ENCODE measurements at regions not wholly inside any gene's neighbourhood (a gene's known extent, or its start where the extent isn't known, plus 50 kb on each side); places are given as distances from the start of the nearest gene placed in this dataset.

GRCh38 chr7:36010656-36011587 lies 142.1 kb upstream of the EEPD1 start:
- TF ChIP-seq EZH2 (IDR thresholded peaks at IDR 0.05; ENCODE audit: low read length, missing control alignments), result no peak
- no peak for TF ChIP-seq CTCF (conservative IDR thresholded peaks at IDR 0.05 in 1 of 2, IDR thresholded peaks at IDR 0.05 in 1 of 2; ENCODE audit: low read depth in 1 of 2, low read length in 2 of 2)
- no peaks in the 10 kb centered on the region for H3K27me3 ChIP-seq (ENCODE audit: control insufficient read depth, insufficient read depth, low read length)
- DNase-seq (ENCODE audit: low read depth in 2 of 2), result no peak
- H3K27ac ChIP-seq (ENCODE audit: insufficient read depth, low read length), result no peak overlapping the region
- H4K20me1 ChIP-seq (ENCODE audit: control insufficient read depth, extremely low read depth, insufficient read depth, low read length), result no peaks in the 10 kb centered on the region
- H2AFZ ChIP-seq (ENCODE audit: low read length), result no peak overlapping the region
- no peaks in the 10 kb centered on the region for H3K9me3 ChIP-seq (ENCODE audit: control insufficient read depth, insufficient read depth, low read depth, low read length)
- no peak overlapping the region for H3K4me3 ChIP-seq (replicated peaks in 1 of 4; ENCODE audit: control extremely low read depth in 1 of 4, insufficient read depth in 1 of 4, low read depth in 3 of 4, low read length in 4 of 4)
- H3K79me2 ChIP-seq (ENCODE audit: control insufficient read depth, insufficient read depth, low read length), result no peaks in the 10 kb centered on the region
- H3K4me1 ChIP-seq (ENCODE audit: control insufficient read depth, extremely low read depth, insufficient read depth, low read length), result peaks cover 2% of the 10 kb centered on the region
- H3K9ac ChIP-seq (ENCODE audit: insufficient read depth, low read length), result no peak overlapping the region
- no peak overlapping the region for H3K4me2 ChIP-seq (ENCODE audit: extremely low read depth, insufficient read depth, low read length)
- H3K36me3 ChIP-seq (ENCODE audit: control insufficient read depth, insufficient read depth, low read length), result no peaks in the 10 kb centered on the region

- no peaks in the 10 kb centered on the region for H3K27me3 ChIP-seq (ENCODE audit: control insufficient read depth, insufficient read depth, low read length)
- H3K4me2 ChIP-seq (ENCODE audit: extremely low read depth, insufficient read depth, low read length), result no peak overlapping the region
- no peak overlapping the region for H2AFZ ChIP-seq (ENCODE audit: low read length)
- no peak overlapping the region for H3K4me3 ChIP-seq (replicated peaks in 1 of 4; ENCODE audit: control extremely low read depth in 1 of 4, insufficient read depth in 1 of 4, low read depth in 3 of 4, low read length in 4 of 4)
- no peak for TF ChIP-seq EZH2 (IDR thresholded peaks at IDR 0.05; ENCODE audit: low read length, missing control alignments)
- peaks cover 2% of the 10 kb centered on the region for H3K4me1 ChIP-seq (ENCODE audit: control insufficient read depth, extremely low read depth, insufficient read depth, low read length)
- H4K20me1 ChIP-seq (ENCODE audit: control insufficient read depth, extremely low read depth, insufficient read depth, low read length), result no peaks in the 10 kb centered on the region
- H3K79me2 ChIP-seq (ENCODE audit: control insufficient read depth, insufficient read depth, low read length), result no peaks in the 10 kb centered on the region
- H3K9me3 ChIP-seq (ENCODE audit: control insufficient read depth, insufficient read depth, low read depth, low read length), result no peaks in the 10 kb centered on the region
- no peak overlapping the region for H3K9ac ChIP-seq (ENCODE audit: insufficient read depth, low read length)
- no peaks in the 10 kb centered on the region for H3K36me3 ChIP-seq (ENCODE audit: control insufficient read depth, insufficient read depth, low read length)
- H3K27ac ChIP-seq (ENCODE audit: insufficient read depth, low read length), result no peak overlapping the region
- DNase-seq (ENCODE audit: low read depth in 2 of 2), result no peak
These were observed 141.5 kb upstream of the EEPD1 start for GRCh38 chr7:36011588-36011965.

DNA sequence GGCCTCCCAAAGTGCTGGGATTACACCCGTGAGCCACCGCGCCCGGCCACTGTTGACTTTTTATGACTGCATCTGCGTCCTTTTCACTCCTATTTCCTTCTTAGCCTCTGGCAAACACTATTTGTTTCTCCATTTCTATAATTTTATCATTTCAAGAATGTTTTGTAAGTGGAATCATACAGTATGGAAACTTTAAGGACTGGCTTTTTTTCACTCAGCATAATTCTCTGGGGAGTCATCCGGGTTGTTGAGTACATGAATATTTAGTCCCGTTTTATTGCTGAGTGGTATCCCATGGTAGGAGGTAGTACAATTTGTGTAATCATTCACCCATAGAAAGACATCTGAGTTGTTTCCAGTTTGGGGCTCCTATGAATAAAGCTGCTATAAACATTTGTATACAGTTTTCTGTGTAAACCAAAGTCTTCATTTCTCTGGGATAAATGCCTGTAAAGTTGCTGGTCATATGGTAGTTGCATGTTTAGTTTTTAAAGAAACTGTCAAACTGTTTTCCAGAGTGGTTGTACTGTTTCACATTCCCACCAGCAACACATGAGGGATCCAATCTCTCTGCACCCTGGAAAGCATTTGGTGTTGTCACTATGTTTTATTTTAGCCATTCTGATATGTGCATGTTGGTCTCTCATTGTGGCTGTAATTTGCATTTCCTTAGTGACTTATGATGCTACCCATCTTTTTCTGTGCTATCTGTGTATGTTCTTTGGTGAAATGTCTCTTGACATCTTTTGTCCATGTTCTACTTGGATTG lies 139.6 kb upstream of the EEPD1 start:
- H3K27ac ChIP-seq (ENCODE audit: insufficient read depth, low read length), result no peak overlapping the region
- H3K79me2 ChIP-seq (ENCODE audit: control insufficient read depth, insufficient read depth, low read length), result no peaks in the 10 kb centered on the region
- H3K27me3 ChIP-seq (ENCODE audit: control insufficient read depth, insufficient read depth, low read length), result no peaks in the 10 kb centered on the region
- H3K4me2 ChIP-seq (ENCODE audit: extremely low read depth, insufficient read depth, low read length), result no peak overlapping the region
- H3K9me3 ChIP-seq (ENCODE audit: control insufficient read depth, insufficient read depth, low read depth, low read length), result no peaks in the 10 kb centered on the region
- H3K4me1 ChIP-seq (ENCODE audit: control insufficient read depth, extremely low read depth, insufficient read depth, low read length), result peaks cover 2% of the 10 kb centered on the region
- no peaks in the 10 kb centered on the region for H3K36me3 ChIP-seq (ENCODE audit: control insufficient read depth, insufficient read depth, low read length)
- H4K20me1 ChIP-seq (ENCODE audit: control insufficient read depth, extremely low read depth, insufficient read depth, low read length), result no peaks in the 10 kb centered on the region
- no peak overlapping the region for H3K9ac ChIP-seq (ENCODE audit: insufficient read depth, low read length)
- DNase-seq (ENCODE audit: low read depth in 2 of 2), result no peak
- H2AFZ ChIP-seq (ENCODE audit: low read length), result no peak overlapping the region
- H3K4me3 ChIP-seq (replicated peaks in 1 of 4; ENCODE audit: control extremely low read depth in 1 of 4, insufficient read depth in 1 of 4, low read depth in 3 of 4, low read length in 4 of 4), result no peak overlapping the region
- TF ChIP-seq CTCF (conservative IDR thresholded peaks at IDR 0.05 in 1 of 2, IDR thresholded peaks at IDR 0.05 in 1 of 2; ENCODE audit: low read depth in 1 of 2, low read length in 2 of 2) (no peak), EZH2 (IDR thresholded peaks at IDR 0.05; ENCODE audit: low read length, missing control alignments) (no peak)
